ENCODE measurements at regions not wholly inside any gene's neighbourhood (a gene's known extent, or its start where the extent isn't known, plus 50 kb on each side); places are given as distances from the start of the nearest gene placed in this dataset.

DNA sequence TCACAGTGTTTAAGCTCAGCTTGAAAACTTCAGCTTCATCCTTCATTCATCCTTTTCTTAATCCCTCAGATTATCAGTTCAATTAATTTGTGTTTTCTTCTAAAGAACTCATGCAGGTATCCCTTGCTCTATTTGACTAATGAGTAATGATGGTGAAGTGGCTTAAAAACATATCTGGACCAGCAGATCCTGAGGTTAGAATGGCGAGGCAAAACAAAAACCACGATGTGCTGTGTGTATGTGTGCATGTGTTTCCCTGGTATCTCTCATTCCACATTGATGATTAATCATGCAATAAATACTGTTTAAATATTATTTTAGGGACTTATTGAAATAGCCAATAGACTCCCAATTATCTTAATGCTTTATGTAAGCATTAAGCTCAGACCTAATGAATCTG, 437.0 kb downstream of the DYNC2H1 start (continued):
- TF ChIP-seq ZFY (CRISPR knock-in tag; IDR thresholded peaks at IDR 0.05): no peak
- TF ChIP-seq ZNF772 (CRISPR knock-in tag; IDR thresholded peaks at IDR 0.05): no peak

DNA sequence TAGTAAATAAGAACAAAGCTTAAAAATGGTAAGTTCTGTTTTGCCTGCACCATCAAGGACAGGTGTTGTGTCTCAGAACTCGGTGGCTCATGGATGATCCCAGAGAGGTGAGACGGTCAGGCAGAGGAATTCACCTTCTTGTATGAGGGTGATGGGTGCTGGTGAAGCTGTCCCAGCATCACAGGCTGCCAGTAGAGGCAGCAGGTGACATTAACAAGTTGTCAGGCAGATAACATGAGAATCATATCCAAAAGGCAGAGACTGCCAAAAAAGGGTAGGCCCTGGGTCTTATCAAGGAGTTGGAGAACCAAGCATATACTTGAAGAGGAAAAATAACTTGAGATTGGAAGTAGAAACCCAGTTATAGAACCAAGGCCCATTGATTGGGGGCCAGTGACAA, 437.8 kb downstream of the DYNC2H1 start:
- Histone ChIP-seq H2AFZ (ENCODE audit: low read length) (no peak overlapping the region), H3K4me2 (ENCODE audit: low read depth, low read length) (no peak overlapping the region), H3K9ac (ENCODE audit: insufficient read depth, low read depth, low read length) (no peak overlapping the region), H4K20me1 (ENCODE audit: insufficient read depth, low read length) (no peaks in the 10 kb centered on the region), H3K27ac (ENCODE audit: extremely low read length, insufficient read depth, low read length) (no peak overlapping the region), H3K4me1 (ENCODE audit: insufficient read depth, low read length) (no peaks in the 10 kb centered on the region), H3K9me3 (ENCODE audit: low read length) (peaks cover 5% of the 10 kb centered on the region; the same call in 1 of the 2 replicates), H3K36me3 (replicated peaks in 1 of 2; ENCODE audit: control insufficient read depth in 1 of 2, insufficient read depth in 2 of 2, low read length in 2 of 2) (no peaks in the 10 kb centered on the region), H3K4me3 (replicated peaks in 1 of 3; ENCODE audit: insufficient read depth in 1 of 3, low read depth in 2 of 3, low read length in 3 of 3) (no peak overlapping the region), H3K79me2 (ENCODE audit: insufficient read depth, low read length) (no peaks in the 10 kb centered on the region), H3K27me3 (ENCODE audit: control insufficient read depth in 1 of 2, insufficient read depth in 2 of 2, low read length in 2 of 2) (no peaks in the 10 kb centered on the region; a peak in 1 of 5 replicates)
- FAIRE-seq: no peak
- intact Hi-C loops (cut with micrococcal nuclease; ENCODE audit: unreplicated experiment): no loop called here
- TF ChIP-seq KDM3A (CRISPR knock-in tag; IDR thresholded peaks at IDR 0.05; ENCODE audit: low read depth) (no peak), ZFP62 (CRISPR knock-in tag; IDR thresholded peaks at IDR 0.05) (no peak), NKX3-1 (CRISPR knock-in tag; IDR thresholded peaks at IDR 0.05) (no peak), NFKB2 (CRISPR knock-in tag; IDR thresholded peaks at IDR 0.05; ENCODE audit: borderline replicate concordance) (no peak), GTF2F1 (IDR thresholded peaks at IDR 0.05; ENCODE audit: low read length) (no peak), ZSCAN21 (CRISPR knock-in tag; IDR thresholded peaks at IDR 0.05; ENCODE audit: borderline replicate concordance) (no peak), ZNF260 (CRISPR knock-in tag; IDR thresholded peaks at IDR 0.05; ENCODE audit: borderline replicate concordance, low read depth) (no peak)
- ChIA-PET POLR2A (no interaction called here), CTCF (ENCODE audit: low intra/inter-chr PET ratio, low total read pairs) (no interaction called here)
- BruUV-seq (replicated peaks): no TSS peak
- DNase-seq (ENCODE audit: low spot score): no peak
- ATAC-seq: no peak
- WGBS (ENCODE audit: low lambda C conversion rate): 7% methylated on average over 2 of the region's 2 CpGs
- in situ Hi-C loops (cut with HindIII; ENCODE audit: extremely low pct_ligation_motif_present, low pct_unique_long_range_greater_than_20kb): no loop called here

DNA sequence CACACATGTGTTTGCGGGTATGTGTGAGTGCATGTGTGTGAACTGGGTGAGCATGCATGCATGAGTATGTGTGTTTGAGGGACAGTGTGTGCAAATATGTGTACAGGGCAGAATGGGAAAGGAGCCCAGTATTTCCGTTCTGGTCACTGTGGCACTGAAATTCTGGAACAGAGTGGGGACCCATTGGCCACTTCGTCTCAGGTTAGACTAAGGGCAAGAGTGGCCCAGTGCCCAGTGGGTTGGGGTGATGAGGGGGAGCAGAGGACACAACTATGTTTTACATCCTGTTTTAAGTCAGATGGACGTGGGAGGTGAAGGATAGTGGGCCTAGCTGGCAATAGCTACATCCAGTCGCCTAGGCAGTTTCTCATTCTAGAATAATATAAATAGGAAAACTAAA, 438.5 kb downstream of the DYNC2H1 start:
- Histone ChIP-seq H3K4me2 (ENCODE audit: low read depth, low read length) (no peak overlapping the region), H3K9ac (ENCODE audit: insufficient read depth, low read depth, low read length) (no peak overlapping the region), H3K27me3 (ENCODE audit: control insufficient read depth in 1 of 2, insufficient read depth in 2 of 2, low read length in 2 of 2) (no peaks in the 10 kb centered on the region; a peak in 1 of 5 replicates), H3K9me3 (ENCODE audit: low read length) (no peaks in the 10 kb centered on the region), H4K20me1 (ENCODE audit: insufficient read depth, low read length) (no peaks in the 10 kb centered on the region), H3K4me1 (ENCODE audit: insufficient read depth, low read length) (no peaks in the 10 kb centered on the region), H3K36me3 (replicated peaks in 1 of 2; ENCODE audit: control insufficient read depth in 1 of 2, insufficient read depth in 2 of 2, low read length in 2 of 2) (no peaks in the 10 kb centered on the region), H3K79me2 (ENCODE audit: insufficient read depth, low read length) (no peaks in the 10 kb centered on the region), H3K4me3 (replicated peaks in 1 of 3; ENCODE audit: insufficient read depth in 1 of 3, low read depth in 2 of 3, low read length in 3 of 3) (no peak overlapping the region), H2AFZ (ENCODE audit: low read length) (no peak overlapping the region), H3K27ac (ENCODE audit: extremely low read length, insufficient read depth, low read length) (no peak overlapping the region)
- CTCF ChIA-PET (ENCODE audit: low intra/inter-chr PET ratio, low total read pairs): no interaction called here
- in situ Hi-C loops (cut with HindIII; ENCODE audit: extremely low pct_ligation_motif_present, low pct_unique_long_range_greater_than_20kb) (no loop called here), intact Hi-C loops (cut with micrococcal nuclease; ENCODE audit: unreplicated experiment) (no loop called here)
- POLR2A ChIA-PET: no interaction called here
- DNase-seq (ENCODE audit: low spot score) (no peak), FAIRE-seq (no peak), ATAC-seq (no peak)
- 2% methylated on average over 5 of the region's 5 CpGs for WGBS (ENCODE audit: low lambda C conversion rate)
- no TSS peak for BruUV-seq (replicated peaks)
- no peak for TF ChIP-seq MBNL3 (CRISPR knock-in tag; conservative IDR thresholded peaks at IDR 0.05)

All from HepG2 (cell line).